ENCODE measurements at regions not wholly inside any gene's neighbourhood (a gene's known extent, or its start where the extent isn't known, plus 50 kb on each side); places are given as distances from the start of the nearest gene placed in this dataset.

DNA sequence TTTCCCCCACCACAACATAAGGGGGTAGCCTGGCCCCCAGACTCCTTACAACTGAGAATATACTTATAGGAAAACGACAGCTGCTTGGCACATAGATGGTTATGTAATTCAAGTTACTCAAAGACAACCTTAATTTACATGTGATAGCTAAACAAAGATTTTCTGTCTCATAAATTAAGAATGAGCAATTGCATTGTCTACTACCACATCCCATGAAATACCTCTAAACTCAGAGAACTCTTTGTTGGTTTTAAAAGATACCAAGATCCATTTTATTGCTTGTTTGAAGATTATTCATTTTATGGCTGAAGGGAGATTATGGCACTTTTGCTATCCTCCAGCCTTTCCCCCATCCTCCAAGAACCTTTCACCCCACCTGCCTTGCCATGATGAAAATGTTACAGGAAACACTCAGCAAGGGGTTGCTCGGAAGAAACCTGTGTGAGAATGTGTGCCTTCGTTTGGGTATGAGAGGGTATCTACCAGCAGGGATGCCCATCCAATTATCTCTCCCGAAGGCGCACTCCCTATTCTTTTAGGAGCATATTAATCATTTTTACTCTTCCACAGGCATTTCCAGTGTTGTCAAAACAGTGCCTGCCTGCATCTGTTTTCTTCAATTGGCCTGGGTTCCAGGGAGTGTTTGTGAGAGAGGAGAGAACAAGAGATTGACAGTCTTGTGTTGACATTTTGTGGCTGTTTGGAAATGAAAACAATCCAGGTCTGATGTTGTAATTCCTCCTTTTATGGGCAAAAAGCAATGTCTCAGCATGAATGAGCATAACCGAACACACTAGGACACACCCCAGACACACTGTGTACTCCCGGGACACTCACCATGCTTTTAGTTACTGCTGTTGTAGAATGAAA, 208.0 kb upstream of the ANKRD55 start:
- no peak overlapping the region for H3K4me3 ChIP-seq (ENCODE audit: low read depth, low read length)

- no peak overlapping the region for H3K4me3 ChIP-seq (ENCODE audit: low read depth, low read length)
These were observed 201.9 kb upstream of the ANKRD55 start for GRCh38 chr5:56434986-56435385.

- no peak overlapping the region for H3K4me3 ChIP-seq (ENCODE audit: low read depth, low read length)
These were observed 200.0 kb upstream of the ANKRD55 start for GRCh38 chr5:56433039-56433617.

- no peak overlapping the region for H3K4me3 ChIP-seq (ENCODE audit: low read depth, low read length)
These were observed 199.2 kb upstream of the ANKRD55 start for GRCh38 chr5:56432321-56432720.

DNA sequence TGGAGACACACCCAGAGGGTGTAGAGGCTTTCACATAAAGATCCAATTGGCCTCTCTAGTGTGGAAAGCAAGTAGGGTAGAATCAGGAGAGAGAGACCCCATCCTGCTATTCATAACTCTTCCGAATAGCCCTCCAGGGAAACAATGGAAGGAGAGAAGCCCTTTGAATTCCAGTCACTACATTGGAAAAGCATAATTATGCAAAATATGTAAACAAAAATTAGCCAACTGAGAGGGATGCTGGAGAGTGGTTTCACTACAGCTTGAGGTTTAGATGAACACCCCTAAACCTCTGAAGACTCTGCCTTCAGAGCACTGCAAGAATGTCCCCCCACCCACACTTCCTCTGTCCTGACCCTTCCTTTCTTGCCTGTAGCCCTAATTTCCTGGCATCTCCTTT, 197.3 kb upstream of the ANKRD55 start:
- H3K4me3 ChIP-seq (ENCODE audit: low read depth, low read length) = no peak overlapping the region

- no peak overlapping the region for H3K4me3 ChIP-seq (ENCODE audit: low read depth, low read length)
These were observed 196.0 kb upstream of the ANKRD55 start for GRCh38 chr5:56429110-56429561.

GRCh38 chr5:56426693-56427092, 193.6 kb upstream of the ANKRD55 start:
- H3K4me3 ChIP-seq (ENCODE audit: low read depth, low read length) = no peak overlapping the region

DNA sequence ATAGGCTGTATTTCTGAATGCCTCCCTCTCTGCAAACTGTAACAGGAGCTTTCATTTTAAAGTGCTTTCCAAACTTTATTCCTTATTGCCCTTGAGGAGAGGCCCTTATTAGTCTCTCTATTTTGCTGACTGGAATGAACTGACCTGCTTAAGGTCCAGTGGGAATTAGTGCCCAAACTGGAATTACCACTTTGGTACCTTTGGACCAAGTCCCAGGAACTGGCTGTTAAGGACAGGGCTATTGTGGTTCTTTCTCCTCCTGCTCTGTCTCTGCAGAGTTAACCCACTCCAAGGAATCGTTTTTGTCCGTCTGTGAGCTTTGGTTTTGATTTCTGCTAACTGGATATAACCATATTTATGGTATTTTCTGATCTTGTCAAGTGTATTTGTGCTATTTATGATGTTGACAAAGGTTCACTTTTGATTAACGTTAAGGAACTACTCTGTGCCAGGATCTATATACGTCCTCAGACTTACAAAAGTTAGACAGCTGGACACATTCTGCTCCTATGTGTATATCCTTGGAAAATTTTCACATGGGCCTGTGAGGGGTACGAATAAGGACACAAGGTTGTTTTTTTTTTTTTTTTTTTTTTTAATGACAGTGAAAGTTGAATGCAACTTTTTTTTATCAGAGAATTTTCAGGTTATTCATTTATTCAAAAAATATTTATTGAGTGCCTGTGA, 189.1 kb upstream of the ANKRD55 start:
- H3K4me3 ChIP-seq (ENCODE audit: low read depth, low read length) = no peak overlapping the region

- no peak overlapping the region for H3K4me3 ChIP-seq (ENCODE audit: low read depth, low read length)
These were observed 188.3 kb upstream of the ANKRD55 start for GRCh38 chr5:56421246-56422075.

- H3K4me3 ChIP-seq (ENCODE audit: low read depth, low read length) = no peak overlapping the region
These were observed 187.2 kb upstream of the ANKRD55 start for GRCh38 chr5:56420323-56420722.

DNA sequence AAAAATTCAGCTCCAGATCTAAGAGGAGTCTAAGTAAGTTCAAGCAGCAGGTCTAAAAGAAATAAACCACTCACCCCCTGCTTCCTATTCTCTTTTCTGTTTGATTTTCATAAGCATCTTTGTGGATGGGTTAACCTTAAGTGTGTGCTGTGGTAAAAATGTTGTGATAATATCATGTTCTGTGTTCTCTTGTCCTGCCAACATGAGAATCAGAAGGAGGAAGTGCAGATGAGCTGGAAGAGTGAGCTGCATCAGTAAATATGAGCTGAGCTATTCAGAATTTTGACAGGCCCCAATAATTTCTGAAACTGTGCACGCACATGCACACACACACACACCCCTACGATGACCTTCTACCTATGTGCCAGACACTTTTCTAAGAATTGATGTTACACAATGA, 186.5 kb upstream of the ANKRD55 start:
- no peak overlapping the region for H3K4me3 ChIP-seq (ENCODE audit: low read depth, low read length)

DNA sequence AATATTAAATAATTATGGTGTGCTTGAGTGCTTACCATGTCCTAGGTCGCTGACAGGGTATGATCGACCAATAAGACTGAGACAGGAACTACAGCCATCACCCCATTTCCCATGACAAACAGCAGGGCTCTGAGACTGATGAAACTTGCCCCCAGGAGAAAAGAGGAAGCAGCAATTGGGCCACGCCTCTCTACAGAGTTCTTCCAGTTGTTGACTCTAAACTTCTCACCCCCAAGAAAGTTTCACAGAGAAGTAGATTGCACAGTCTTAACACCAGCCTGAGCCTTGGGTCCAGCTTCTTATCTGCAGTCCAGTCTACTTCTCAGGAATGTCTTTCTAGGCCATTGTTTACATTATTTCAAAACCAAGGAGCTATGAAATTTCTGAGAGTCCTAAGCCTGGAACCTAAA, 182.2 kb upstream of the ANKRD55 start:
- H3K4me3 ChIP-seq (ENCODE audit: low read depth, low read length) = no peak overlapping the region

- no peak overlapping the region for H3K4me3 ChIP-seq (ENCODE audit: low read depth, low read length)
These were observed 180.9 kb upstream of the ANKRD55 start for GRCh38 chr5:56414066-56414465.

- H3K4me3 ChIP-seq (ENCODE audit: low read depth, low read length) = no peak overlapping the region
These were observed 180.4 kb upstream of the ANKRD55 start for GRCh38 chr5:56413546-56413945.

DNA sequence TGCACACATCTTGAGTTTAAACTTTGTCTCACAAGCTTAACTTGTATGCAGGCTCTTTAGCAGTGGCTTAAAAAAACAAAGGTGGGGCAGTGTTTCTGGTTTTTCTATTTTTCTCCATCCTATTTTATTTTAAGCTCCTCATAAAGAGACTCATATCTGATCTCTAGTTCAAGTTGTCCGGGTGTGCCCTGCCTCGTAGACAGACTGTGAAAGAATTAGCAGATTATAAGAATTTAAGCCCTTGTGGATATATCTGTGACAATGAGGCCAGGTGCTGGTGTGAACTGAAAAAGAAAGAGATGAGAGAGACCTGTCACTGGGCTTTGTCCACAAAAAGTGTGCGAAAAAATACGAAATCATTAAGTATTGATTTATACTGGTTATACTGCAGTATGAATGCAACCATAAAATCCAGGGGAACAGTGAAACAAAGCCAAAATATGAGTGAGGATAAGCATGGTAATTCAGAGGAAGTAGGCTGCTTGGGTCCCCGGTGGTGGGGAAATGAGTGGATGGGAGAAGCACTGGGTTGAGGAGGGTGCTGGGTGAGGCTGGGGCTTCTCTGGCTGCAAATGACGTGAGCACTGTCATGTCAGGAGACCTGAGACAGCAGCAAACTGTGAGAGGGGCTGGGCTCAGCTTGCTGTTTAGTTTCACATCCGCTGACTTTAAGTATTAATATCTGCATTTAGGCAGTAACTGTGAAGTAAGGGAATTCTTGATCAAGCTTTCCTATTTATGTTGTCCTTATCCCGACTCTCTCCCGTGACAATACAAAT, 179.7 kb upstream of the ANKRD55 start:
- H3K4me3 ChIP-seq (ENCODE audit: low read depth, low read length) = no peak overlapping the region

GRCh38 chr5:56410696-56411095, 177.6 kb upstream of the ANKRD55 start:
- no peak overlapping the region for H3K4me3 ChIP-seq (ENCODE audit: low read depth, low read length)

GRCh38 chr5:56409331-56410190, 176.4 kb upstream of the ANKRD55 start:
- H3K4me3 ChIP-seq (ENCODE audit: low read depth, low read length) = no peak overlapping the region

GRCh38 chr5:56406838-56407237, 173.7 kb upstream of the ANKRD55 start:
- H3K4me3 ChIP-seq (ENCODE audit: low read depth, low read length) = no peak overlapping the region

- H3K4me3 ChIP-seq (ENCODE audit: low read depth, low read length) = no peak overlapping the region
These were observed 173.1 kb upstream of the ANKRD55 start for GRCh38 chr5:56406221-56406620.

Measured in iPS-11a (cell line).